Lower leg skin (tissue), 3 donors: ENCODE measurements at regions not wholly inside any gene's neighbourhood (a gene's known extent, or its start where the extent isn't known, plus 50 kb on each side); places are given as distances from the start of the nearest gene placed in this dataset.

ENCODE experiments used
- POLR2A ChIP-seq, 2 donors: fragments of 450-650 bp; IDR thresholded peaks; one replicate each; pipeline ENCODE4 v1.6.1; 2016 to 2017; ENCODE audit warnings: antibody characterized with exemption in 2 of 2, mild to moderate bottlenecking in 1 of 2, moderate library complexity in 1 of 2
- TF ChIP-seq, protein P1 (sequence below), 3 donors: fragments of 450-650 bp; IDR thresholded peaks; one replicate each; pipeline ENCODE4 v1.5.1; 2016; ENCODE audit warnings: antibody characterized with exemption in 3 of 3, mild to moderate bottlenecking in 3 of 3, moderate library complexity in 2 of 3

DNA sequence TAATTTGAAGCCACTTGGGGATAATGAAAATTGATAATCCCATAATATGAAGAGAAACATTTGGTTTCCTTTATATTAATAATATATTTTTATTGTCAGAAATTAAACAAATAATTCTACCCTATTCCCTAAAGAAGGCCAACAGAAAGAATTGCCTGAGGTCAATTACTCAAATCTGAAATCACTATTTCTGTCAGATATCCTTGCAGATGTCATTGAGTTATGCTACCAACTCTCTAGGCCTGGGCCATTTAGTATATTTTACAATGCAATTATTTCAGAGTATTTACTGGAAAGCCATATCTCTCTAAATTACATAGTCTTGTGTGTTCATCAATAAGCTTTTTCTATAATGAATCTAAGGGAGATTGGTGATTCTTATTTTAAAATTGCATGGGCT is 498.1 kb downstream of the KIF20B start:
- TF ChIP-seq, protein P1, sequence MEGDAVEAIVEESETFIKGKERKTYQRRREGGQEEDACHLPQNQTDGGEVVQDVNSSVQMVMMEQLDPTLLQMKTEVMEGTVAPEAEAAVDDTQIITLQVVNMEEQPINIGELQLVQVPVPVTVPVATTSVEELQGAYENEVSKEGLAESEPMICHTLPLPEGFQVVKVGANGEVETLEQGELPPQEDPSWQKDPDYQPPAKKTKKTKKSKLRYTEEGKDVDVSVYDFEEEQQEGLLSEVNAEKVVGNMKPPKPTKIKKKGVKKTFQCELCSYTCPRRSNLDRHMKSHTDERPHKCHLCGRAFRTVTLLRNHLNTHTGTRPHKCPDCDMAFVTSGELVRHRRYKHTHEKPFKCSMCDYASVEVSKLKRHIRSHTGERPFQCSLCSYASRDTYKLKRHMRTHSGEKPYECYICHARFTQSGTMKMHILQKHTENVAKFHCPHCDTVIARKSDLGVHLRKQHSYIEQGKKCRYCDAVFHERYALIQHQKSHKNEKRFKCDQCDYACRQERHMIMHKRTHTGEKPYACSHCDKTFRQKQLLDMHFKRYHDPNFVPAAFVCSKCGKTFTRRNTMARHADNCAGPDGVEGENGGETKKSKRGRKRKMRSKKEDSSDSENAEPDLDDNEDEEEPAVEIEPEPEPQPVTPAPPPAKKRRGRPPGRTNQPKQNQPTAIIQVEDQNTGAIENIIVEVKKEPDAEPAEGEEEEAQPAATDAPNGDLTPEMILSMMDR (IDR thresholded peaks at IDR 0.05), result no peak
- TF ChIP-seq POLR2A (IDR thresholded peaks at IDR 0.05), result no peak
